ENCODE measurements at regions not wholly inside any gene's neighbourhood (a gene's known extent, or its start where the extent isn't known, plus 50 kb on each side); places are given as distances from the start of the nearest gene placed in this dataset.
A peak's percentile ranks its signal among the peaks of the same experiment; 100 is the strongest.

DNA sequence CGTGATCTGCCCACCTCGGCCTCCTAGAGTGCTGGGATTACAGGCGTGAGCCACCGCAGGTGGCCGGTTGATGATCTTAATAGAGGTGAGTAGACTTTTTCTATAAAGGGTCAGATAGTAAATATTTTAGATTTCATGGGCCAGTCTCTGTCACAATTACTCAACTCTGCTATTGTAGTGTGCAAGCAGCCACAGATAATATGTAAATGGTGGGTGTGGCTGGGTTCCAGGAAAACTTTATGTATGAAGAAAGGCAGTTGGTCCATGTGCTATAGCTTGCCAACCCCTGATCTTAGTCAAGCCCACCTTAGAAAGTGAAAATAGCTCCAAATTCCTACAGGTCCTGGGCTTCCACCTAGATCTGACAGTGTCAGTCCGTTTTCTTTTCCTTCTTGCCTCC, 94.9 kb upstream of the PMFBP1 start:
- no peak for DNase-seq

GRCh38 chr16:72264771-72265170, 92.8 kb upstream of the PMFBP1 start:
- DNase-seq: no peak

- no peak for DNase-seq
Measured at GRCh38 chr16:72262711-72263110, 90.8 kb upstream of the PMFBP1 start.

DNA sequence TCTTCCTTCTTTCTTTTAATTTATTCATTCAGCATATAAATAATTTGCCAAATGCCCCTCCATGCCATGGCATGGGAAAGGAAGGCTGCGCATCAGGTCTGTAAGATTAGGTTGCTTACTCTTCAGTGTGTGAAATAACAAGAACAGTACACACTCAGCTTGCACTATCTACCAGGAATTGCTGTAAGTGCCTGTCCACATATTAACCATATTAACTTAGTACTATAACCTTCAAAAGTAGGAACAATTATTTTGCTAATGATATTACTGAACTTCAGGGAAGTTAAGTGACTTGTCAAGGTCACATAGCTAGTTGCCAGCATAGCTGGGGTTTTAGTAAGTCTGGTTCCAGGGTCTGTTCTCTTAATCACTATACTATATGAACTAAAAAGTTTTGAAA, 89.2 kb upstream of the PMFBP1 start:
- DNase-seq: no peak

DNA sequence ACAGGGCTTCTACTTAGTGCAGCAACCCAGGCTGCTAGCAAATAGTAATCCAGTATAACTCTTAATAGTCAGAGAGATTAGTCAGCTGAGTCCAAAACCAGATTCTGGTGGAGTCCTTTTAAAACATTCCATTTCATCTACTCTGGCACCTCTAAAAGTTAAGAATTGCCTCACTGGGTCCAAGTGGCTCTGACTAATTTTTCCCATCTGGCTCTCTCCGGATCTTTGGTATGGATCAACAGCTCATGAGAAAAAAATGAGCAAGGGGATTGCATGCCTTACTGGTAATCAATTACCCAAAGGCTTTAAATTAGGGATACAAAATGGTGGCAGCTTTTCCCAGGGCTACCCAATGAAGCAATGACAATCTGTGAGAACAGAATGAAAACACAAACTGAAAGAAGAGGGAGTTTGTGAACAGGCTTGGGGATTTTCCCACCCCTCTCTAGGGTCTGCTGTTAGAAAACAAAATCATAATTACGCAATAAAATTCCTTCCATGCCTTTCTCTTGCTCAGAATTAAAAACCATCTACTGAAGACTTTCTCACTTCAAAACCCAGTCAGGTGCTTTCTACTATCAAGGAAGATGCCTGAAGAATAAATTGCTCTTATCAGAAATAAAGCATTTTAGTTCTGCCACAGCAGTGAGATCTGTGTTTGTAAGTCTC, 84.6 kb upstream of the PMFBP1 start:
- DNase-seq: peak; percentile 78

DNA sequence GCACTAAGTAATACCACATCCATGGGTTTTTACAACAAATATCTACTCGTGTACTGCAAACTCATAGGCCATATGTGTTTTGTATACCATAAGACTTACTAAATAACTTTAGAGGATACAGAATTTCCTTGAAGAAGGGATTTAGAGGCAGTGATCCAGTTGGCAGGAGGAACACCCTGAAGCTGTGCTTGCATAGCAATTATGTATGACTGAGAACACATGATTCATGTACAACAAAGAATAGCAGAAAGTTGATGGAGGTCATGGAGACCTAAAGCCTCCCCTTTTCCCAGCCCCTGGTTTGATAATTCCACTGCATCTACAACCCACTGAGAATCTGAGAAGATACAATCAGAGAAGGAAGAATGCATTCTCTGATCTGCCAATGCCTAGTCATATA, 83.8 kb upstream of the PMFBP1 start:
- peak; percentile 8 for DNase-seq

GRCh38 chr16:72247821-72248253, 75.9 kb upstream of the PMFBP1 start:
- peak; percentile 63 for DNase-seq

DNA sequence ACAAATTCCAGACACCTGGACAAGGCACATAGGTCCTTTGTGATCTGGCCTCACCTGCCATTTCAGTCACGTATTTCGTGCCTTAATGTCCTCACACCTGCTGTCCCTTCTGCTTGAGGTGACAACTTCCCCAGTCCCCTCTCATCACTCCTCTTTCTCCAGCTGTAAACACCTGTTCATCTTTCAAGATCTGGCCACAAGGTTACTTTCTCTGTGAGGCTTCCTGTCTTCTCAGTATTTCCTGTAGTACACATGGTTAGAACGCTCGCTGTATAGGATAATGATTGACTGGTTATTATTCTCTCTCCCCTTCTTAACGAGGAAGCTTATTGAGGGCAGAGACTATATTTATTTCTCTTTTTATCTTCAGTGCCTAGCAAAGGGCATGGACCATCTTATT, 74.5 kb upstream of the PMFBP1 start:
- no peak for DNase-seq

DNA sequence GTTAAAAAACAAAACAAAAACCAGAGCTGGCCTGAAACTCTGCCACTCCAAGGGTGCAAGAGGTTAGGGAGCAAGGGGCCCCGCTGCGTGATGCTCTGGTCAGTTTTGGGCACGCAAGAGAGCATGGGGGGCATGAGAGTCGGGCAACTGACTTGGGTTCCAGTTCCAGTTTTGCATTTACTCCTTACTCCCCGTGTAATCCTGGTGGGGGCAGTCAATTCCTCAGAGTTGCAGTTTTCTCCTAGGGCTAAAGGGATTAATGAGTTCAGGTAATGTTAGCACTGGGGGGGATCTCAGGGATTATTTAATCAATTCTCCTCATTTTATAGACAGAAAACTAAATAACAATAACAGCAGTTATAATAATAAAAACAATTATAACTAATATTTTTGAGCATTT, 72.9 kb upstream of the PMFBP1 start:
- DNase-seq: no peak

GRCh38 chr16:72243621-72244020, 71.7 kb upstream of the PMFBP1 start:
- no peak for DNase-seq

DNA sequence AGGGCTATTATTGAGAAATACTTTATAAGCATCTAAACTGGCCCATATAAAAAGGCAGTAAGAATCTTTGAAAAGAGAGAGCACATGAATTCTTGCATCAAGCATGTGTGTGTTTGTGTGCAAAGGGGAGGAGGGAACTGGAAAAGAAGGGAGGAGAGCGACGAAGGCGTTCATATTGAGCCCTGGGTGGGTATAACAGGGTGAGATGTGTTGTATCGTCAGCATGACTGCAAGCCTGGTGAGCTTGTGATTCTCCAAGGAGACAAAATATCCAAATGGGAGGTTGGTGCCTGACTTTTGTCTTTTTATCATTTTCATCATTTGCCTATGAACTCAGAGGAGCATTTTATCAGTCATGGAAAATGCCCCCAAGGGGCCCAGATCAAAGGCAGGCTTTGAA, 70.8 kb upstream of the PMFBP1 start:
- DNase-seq: no peak

- peak; percentile 62 for DNase-seq
Measured at GRCh38 chr16:72241930-72242329, 70.0 kb upstream of the PMFBP1 start.

DNA sequence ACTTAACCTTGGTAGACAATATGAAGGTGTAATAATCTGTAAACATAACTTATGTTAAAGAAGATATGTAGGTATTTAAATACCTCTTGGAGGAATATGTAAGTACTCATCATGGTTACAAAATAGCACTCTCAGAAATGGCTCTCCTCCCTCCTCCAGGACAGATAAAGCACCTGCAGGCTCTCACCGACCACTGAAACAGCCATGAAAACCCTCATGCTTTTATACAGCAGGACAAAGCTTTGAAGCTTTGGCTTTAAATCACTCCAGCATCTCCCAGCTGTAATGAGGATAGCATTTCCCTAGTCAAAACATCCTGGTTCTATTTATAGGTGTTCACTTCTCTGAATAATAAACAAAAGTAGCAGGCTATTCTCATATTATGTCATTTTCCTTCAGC, 69.1 kb upstream of the PMFBP1 start:
- DNase-seq: no peak

- no peak for DNase-seq
Measured at GRCh38 chr16:72240466-72240865, 68.5 kb upstream of the PMFBP1 start.

DNA sequence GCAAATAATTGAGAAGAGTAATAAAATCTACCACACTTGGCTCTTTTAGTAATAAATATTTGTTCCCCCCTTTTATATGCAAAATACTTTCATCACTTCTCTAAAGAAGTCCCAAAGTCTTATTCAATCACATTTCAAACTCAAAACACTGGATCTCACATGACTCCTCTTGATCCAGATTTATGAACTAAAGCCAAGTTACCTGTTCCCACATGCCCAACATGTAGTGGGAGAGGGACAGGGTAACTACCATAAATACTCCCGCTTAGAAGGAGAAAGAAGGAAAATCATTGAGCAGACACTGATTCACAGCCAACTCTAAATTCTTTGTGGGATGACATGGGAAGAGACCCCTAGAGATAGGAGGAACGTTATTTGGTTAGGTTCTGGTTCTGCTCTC, 64.9 kb upstream of the PMFBP1 start:
- DNase-seq: no peak

DNA sequence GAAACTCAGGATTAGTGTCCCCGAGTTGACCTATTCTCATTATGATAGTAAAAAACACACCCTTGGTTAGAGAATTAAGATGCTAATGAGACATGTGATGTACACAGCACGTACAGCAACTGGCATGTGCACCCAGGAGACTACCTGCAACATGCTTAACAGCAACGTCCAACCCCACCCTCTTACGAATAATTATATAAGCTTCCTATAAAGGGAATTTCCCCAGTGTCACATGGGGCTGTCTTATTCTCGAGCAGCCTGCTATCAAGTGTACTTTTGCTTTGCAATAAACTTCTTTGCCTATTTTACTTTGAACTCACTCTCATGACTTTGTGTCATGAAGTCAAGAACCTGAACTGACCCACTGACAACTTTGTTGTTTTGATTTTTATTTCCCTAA, 62.4 kb upstream of the PMFBP1 start:
- no peak for DNase-seq

DNA sequence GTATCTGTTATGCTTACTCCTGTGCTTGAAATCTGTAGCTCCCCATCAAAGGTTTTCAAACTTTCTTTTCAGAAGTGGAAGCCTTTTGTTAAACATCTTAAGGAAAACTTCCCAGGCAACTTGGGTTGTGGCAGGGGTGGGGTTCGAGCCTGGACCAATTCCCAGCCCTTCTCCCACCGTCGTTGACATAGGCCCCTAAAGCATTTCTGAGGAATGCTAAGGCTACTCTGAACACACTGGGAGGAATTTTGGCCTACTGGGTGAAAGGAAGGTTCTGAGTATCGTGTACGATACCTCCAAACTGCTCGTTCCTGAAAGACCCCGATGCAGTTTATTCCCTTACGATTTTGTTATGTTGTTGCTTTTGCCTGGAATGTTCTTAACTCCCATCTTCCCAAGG, 56.1 kb upstream of the PMFBP1 start:
- DNase-seq: no peak

DNA sequence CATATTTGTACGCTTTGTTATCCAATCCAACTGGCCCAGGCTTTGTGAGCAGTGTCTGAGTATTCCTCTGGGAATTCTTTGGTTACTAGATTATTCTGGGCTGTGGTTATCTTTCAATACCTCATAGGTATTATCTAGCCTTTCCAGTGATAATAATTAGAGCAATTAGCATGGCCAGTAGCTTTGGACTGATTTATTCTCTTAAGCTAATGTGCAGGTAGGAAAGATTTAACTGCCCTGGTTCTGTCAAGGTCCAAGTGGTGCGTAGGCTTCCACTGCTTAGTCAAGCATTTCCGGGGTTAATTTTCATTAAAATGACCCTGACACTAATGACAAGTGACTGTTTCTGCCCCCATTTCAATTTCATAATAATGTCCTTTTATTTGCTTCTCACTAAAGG, 54.2 kb upstream of the PMFBP1 start:
- peak; percentile 13 for DNase-seq

DNA sequence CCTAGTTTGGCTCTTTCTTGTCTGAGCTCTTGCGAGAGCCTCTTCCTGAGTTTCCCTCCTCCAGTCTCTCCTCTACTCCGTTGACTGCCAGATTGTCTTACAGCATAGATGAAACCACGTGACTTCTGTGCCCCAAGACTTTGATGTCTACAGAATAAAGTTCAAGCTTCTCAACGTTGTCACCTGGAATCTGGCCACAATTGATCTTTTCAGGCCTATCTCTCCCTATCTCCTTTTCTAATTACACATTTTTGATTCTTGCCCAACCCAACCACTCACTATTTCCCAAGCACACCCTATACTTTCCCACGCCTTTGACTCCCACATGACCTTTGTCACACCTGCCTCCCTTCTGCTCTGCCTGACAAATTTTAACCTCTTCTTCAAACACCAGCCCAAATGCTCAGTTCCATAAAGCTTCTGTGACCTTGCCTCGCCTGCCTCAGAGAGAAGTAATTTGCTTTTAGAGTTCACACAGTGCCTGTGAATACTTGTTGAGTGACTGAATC, 52.4 kb upstream of the PMFBP1 start:
- DNase-seq: no peak

DNA sequence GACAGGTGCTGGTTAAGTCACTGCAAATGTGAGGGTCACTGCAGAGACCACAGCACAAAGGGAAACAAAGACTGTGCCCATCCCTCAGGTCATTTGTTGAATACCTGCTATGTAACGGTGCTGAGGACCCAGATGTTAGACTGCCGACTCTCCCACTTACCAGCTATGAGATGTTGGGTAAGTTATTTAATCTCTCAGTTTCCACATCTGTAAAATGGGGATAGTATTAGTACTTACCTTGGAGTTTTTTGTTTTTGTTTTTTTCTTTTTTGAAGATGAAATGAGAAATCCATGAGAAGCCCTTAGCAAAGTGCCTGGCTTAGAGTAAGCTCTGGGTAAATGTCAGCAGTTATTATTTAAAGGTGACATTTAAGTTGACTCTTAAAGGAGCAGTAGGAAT, 50.5 kb upstream of the PMFBP1 start:
- DNase-seq: no peak

All from fibroblast of skin of back (primary cell).